GM19438 (cell line): ENCODE measurements at regions not wholly inside any gene's neighbourhood (a gene's known extent, or its start where the extent isn't known, plus 50 kb on each side); places are given as distances from the start of the nearest gene placed in this dataset.
"Not testable (repeated sequence)": the region's sequence is repeated elsewhere in the genome, so short reads cannot be mapped to it uniquely, and the experiment has no call there.

Experiments used
- ATAC-seq: cut with Tn5 transposase; IDR thresholded peaks from one replicate; pipeline ENCODE4 v1.9.1; 2021; ENCODE audit warnings: low read depth; ENCODE audit not compliant: unreplicated experiment

GRCh38 chr10:9886772-9887171, 1130.9 kb upstream of the CELF2 start:
- no peak for ATAC-seq

GRCh38 chr10:9895453-9895852, 1122.2 kb upstream of the CELF2 start:
- no peak for ATAC-seq

- no peak for ATAC-seq
These were observed 1121.7 kb upstream of the CELF2 start for GRCh38 chr10:9895981-9896380.

GRCh38 chr10:9898633-9899395, 1118.9 kb upstream of the CELF2 start:
- no peak for ATAC-seq

- no peak for ATAC-seq
These were observed 1116.9 kb upstream of the CELF2 start for GRCh38 chr10:9900751-9901150.

- ATAC-seq, result no peak
These were observed 1115.7 kb upstream of the CELF2 start for GRCh38 chr10:9901971-9902370.

GRCh38 chr10:9910446-9910845, 1107.2 kb upstream of the CELF2 start:
- ATAC-seq, result no peak

- ATAC-seq, result no peak
These were observed 1106.2 kb upstream of the CELF2 start for GRCh38 chr10:9911488-9911887.

GRCh38 chr10:9913876-9914514, 1103.7 kb upstream of the CELF2 start:
- no peak for ATAC-seq

- ATAC-seq, result no peak
These were observed 1096.1 kb upstream of the CELF2 start for GRCh38 chr10:9921544-9921943.

GRCh38 chr10:9922126-9922870, 1095.4 kb upstream of the CELF2 start:
- no peak for ATAC-seq

GRCh38 chr10:9926003-9926402, 1091.7 kb upstream of the CELF2 start:
- no peak for ATAC-seq

- no peak for ATAC-seq
These were observed 1090.8 kb upstream of the CELF2 start for GRCh38 chr10:9926881-9927280.

GRCh38 chr10:9939716-9940115, 1078.0 kb upstream of the CELF2 start:
- no peak for ATAC-seq

GRCh38 chr10:9944690-9945089, 1073.0 kb upstream of the CELF2 start:
- no peak for ATAC-seq

- ATAC-seq, result no peak
These were observed 1067.6 kb upstream of the CELF2 start for GRCh38 chr10:9950070-9950469.

- no peak for ATAC-seq
These were observed 1066.0 kb upstream of the CELF2 start for GRCh38 chr10:9951481-9952257.

- no peak for ATAC-seq
These were observed 1060.3 kb upstream of the CELF2 start for GRCh38 chr10:9957351-9957750.

GRCh38 chr10:9957876-9958275, 1059.8 kb upstream of the CELF2 start:
- not testable (repeated sequence) for ATAC-seq

GRCh38 chr10:9965341-9965740, 1052.3 kb upstream of the CELF2 start:
- ATAC-seq, result no peak

- ATAC-seq, result no peak
These were observed 1030.9 kb upstream of the CELF2 start for GRCh38 chr10:9986786-9987185.
